Neural progenitor cell (in vitro differentiated cells): ENCODE measurements at regions not wholly inside any gene's neighbourhood (a gene's known extent, or its start where the extent isn't known, plus 50 kb on each side); places are given as distances from the start of the nearest gene placed in this dataset.

ENCODE experiments used
- EZH2 ChIP-seq: fragments of 200-600 bp; sonication (generic); IDR thresholded peaks from 2 replicates; pipeline ENCODE4 v1.6.1; 2017; ENCODE audit warnings: antibody characterized with exemption, mild to moderate bottlenecking, moderate library complexity
- EZH2phosphoT487 ChIP-seq: fragments of 200-600 bp; sonication (generic); IDR thresholded peaks from 2 replicates; pipeline ENCODE4 v1.6.1; 2017; ENCODE audit warnings: antibody characterized with exemption
- TF ChIP-seq, protein P1 (sequence below): fragments of 200-600 bp; sonication (generic); IDR thresholded peaks from 2 replicates; pipeline ENCODE4 v1.5.1; 2017; ENCODE audit warnings: antibody characterized with exemption, mild to moderate bottlenecking

DNA sequence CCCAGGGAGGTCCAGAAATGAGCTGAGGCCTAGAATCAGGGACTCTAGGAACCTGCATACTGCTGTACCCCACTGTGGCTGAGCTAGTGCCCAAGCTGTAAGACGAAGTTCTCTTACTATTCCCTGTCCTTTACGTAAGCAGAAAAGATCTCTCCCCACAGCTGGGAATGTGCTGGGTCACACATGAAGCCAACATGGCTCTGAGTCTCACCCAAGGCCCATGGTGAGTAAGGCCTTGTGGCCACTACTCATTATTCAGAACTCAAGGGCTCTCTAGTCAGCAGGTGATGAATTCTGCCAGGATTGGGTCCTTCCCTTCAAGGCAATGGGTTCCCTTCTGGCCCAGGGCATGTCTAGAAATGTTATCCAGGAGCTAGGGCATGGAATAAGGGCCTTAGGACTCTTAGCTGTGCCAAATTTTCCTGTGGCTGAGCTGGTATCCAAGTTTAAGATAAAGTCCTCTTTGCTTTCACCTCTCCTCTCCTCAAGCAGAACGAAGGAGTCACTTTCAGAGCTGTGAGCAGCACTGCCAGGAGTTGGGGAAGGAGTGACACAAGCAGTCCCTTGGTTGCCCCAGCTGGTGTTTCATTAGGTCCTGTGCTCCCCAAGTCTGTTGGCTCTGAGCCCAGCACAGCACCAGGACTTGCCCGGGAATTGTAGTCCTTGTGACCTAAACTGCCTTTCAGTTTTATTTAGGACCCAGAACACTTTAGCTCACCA, 707.6 kb downstream of the SLC4A3 start:
- no peak for TF ChIP-seq EZH2
- TF ChIP-seq, protein P1, sequence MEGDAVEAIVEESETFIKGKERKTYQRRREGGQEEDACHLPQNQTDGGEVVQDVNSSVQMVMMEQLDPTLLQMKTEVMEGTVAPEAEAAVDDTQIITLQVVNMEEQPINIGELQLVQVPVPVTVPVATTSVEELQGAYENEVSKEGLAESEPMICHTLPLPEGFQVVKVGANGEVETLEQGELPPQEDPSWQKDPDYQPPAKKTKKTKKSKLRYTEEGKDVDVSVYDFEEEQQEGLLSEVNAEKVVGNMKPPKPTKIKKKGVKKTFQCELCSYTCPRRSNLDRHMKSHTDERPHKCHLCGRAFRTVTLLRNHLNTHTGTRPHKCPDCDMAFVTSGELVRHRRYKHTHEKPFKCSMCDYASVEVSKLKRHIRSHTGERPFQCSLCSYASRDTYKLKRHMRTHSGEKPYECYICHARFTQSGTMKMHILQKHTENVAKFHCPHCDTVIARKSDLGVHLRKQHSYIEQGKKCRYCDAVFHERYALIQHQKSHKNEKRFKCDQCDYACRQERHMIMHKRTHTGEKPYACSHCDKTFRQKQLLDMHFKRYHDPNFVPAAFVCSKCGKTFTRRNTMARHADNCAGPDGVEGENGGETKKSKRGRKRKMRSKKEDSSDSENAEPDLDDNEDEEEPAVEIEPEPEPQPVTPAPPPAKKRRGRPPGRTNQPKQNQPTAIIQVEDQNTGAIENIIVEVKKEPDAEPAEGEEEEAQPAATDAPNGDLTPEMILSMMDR = no peak
- no peak for TF ChIP-seq EZH2phosphoT487
